Neural crest cell (in vitro differentiated cells): ENCODE measurements at regions not wholly inside any gene's neighbourhood (a gene's known extent, or its start where the extent isn't known, plus 50 kb on each side); places are given as distances from the start of the nearest gene placed in this dataset.

Experiments used
- DNase-seq: peaks from one replicate; pipeline ENCODE4 v3.0.0; 2021; ENCODE audit warnings: low read depth, mixed read lengths, low spot score
- H3K27ac Mint-ChIP-seq: one replicate; pipeline ENCODE4 v1.8.0; 2021; ENCODE audit warnings: mild to moderate bottlenecking, mixed read lengths; ENCODE audit not compliant: unreplicated experiment
- H3K27me3 Mint-ChIP-seq: 2 replicates; pipeline ENCODE4 v1.8.0; 2021; ENCODE audit warnings: low read depth, mild to moderate bottlenecking, mixed read lengths
- H3K36me3 Mint-ChIP-seq: 2 replicates; pipeline ENCODE4 v1.8.0; 2021; ENCODE audit warnings: low read depth, mild to moderate bottlenecking, mixed read lengths
- H3K4me1 Mint-ChIP-seq: 2 replicates; pipeline ENCODE4 v1.8.0; 2021; ENCODE audit warnings: mixed read lengths
- H3K4me3 Mint-ChIP-seq: one replicate; pipeline ENCODE4 v1.8.0; 2021; ENCODE audit warnings: mild to moderate bottlenecking, mixed read lengths
- H3K9me3 Mint-ChIP-seq: 2 replicates; pipeline ENCODE4 v1.8.0; 2021; ENCODE audit warnings: mixed read lengths
- TF ChIP-seq, protein P1 (sequence below): fragments of 200-600 bp; sonication (generic); conservative IDR thresholded peaks from 2 replicates; pipeline ENCODE4 v1.5.0; 2021; ENCODE audit warnings: antibody characterized with exemption, mild to moderate bottlenecking

- H3K4me1 Mint-ChIP-seq, result no peaks in the 10 kb centered on the region
- no peaks in the 10 kb centered on the region for H3K36me3 Mint-ChIP-seq
- no peak for DNase-seq
- H3K27ac Mint-ChIP-seq, result no peak overlapping the region
- H3K9me3 Mint-ChIP-seq, result no peaks in the 10 kb centered on the region
- no peak overlapping the region for H3K4me3 Mint-ChIP-seq
- H3K27me3 Mint-ChIP-seq, result no peaks in the 10 kb centered on the region
- TF ChIP-seq, protein P1, sequence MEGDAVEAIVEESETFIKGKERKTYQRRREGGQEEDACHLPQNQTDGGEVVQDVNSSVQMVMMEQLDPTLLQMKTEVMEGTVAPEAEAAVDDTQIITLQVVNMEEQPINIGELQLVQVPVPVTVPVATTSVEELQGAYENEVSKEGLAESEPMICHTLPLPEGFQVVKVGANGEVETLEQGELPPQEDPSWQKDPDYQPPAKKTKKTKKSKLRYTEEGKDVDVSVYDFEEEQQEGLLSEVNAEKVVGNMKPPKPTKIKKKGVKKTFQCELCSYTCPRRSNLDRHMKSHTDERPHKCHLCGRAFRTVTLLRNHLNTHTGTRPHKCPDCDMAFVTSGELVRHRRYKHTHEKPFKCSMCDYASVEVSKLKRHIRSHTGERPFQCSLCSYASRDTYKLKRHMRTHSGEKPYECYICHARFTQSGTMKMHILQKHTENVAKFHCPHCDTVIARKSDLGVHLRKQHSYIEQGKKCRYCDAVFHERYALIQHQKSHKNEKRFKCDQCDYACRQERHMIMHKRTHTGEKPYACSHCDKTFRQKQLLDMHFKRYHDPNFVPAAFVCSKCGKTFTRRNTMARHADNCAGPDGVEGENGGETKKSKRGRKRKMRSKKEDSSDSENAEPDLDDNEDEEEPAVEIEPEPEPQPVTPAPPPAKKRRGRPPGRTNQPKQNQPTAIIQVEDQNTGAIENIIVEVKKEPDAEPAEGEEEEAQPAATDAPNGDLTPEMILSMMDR, result no peak
These were observed 85.6 kb upstream of the SNX7 start for GRCh38 chr1:98575955-98576354.

DNA sequence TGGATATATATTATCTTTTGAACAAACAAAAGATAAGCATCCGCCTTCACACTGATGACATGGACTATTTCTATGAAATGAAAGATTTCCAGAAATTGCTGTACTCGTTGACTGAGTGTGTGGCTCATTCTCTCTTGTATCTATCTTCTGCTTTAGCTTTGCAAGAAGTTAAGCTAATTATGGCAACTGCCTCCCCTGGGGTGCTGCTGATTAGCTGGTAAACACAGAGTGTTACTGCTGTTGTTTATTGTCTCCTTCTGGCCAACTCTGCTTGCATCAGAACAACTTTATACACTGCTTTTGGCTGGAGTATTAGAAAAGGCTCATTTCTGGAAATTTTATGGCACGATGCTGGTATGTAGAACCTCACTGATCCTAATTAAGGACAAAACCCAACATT, 95.6 kb upstream of the SNX7 start:
- H3K4me3 Mint-ChIP-seq, result no peak overlapping the region

DNA sequence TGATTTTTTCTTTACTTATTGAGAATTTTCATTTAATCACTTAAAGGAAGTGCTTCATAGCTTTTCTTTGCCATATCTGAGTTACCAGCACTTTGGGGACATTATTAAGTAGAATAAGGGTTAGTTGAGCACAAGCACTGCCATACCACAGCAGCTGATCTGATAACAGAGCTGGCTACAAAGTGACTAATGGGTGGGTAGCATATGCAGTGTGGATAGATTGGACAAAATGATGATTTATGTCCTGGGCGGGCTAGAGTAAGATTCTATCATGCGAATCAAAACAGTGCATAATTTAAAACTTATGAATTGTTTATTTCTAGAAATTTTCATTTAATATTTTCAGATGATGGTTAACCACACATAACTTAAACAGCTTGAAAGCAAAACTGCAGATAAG, 102.2 kb upstream of the SNX7 start:
- Mint-ChIP-seq H3K36me3 (peaks cover 12% of the 10 kb centered on the region), H3K27ac (no peak overlapping the region), H3K4me3 (no peak overlapping the region), H3K9me3 (peaks cover 15% of the 10 kb centered on the region), H3K27me3 (no peaks in the 10 kb centered on the region), H3K4me1 (peaks cover 8% of the 10 kb centered on the region)
- no peak for DNase-seq
- TF ChIP-seq, protein P1, result no peak

More for the DNA sequence above, 95.6 kb upstream of the SNX7 start:
- Mint-ChIP-seq H3K9me3 (peaks cover 11% of the 10 kb centered on the region), H3K27ac (no peak overlapping the region), H3K4me1 (no peaks in the 10 kb centered on the region), H3K36me3 (peaks cover 14% of the 10 kb centered on the region), H3K27me3 (no peaks in the 10 kb centered on the region)
- no peak for DNase-seq
- TF ChIP-seq, protein P1, result no peak

DNA sequence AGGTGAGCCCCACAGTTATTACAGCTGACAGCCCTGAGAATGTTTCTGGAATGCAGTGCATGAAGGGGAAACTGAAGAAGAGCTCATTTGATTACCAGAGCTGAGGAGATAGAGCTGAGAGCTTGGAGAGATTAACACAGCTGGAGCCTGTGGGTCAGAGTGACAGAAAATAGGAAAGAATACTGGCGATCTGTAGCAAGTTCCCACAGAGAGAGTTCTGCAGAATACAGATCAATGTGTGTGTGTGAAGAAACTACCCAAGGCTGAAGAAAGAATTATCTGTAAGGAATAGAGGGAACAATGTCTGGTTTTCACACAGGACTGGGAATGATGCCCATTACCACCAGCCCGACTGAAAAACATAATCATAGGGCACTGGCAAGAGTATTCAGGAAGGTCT, 103.6 kb upstream of the SNX7 start:
- Mint-ChIP-seq H3K4me1 (peaks cover 8% of the 10 kb centered on the region), H3K27ac (no peak overlapping the region), H3K27me3 (no peaks in the 10 kb centered on the region), H3K4me3 (no peak overlapping the region), H3K36me3 (peaks cover 6% of the 10 kb centered on the region), H3K9me3 (peaks cover 10% of the 10 kb centered on the region)
- DNase-seq, result no peak
- TF ChIP-seq, protein P1, result no peak

GRCh38 chr1:98556521-98557158, 104.9 kb upstream of the SNX7 start:
- Mint-ChIP-seq H3K4me3 (no peak overlapping the region), H3K9me3 (peaks cover 6% of the 10 kb centered on the region), H3K27me3 (no peaks in the 10 kb centered on the region), H3K36me3 (no peaks in the 10 kb centered on the region), H3K27ac (no peak overlapping the region), H3K4me1 (peaks cover 15% of the 10 kb centered on the region)
- no peak for DNase-seq
- TF ChIP-seq, protein P1, result peak; percentile 61
